ENCODE measurements at regions not wholly inside any gene's neighbourhood (a gene's known extent, or its start where the extent isn't known, plus 50 kb on each side); places are given as distances from the start of the nearest gene placed in this dataset.

DNA sequence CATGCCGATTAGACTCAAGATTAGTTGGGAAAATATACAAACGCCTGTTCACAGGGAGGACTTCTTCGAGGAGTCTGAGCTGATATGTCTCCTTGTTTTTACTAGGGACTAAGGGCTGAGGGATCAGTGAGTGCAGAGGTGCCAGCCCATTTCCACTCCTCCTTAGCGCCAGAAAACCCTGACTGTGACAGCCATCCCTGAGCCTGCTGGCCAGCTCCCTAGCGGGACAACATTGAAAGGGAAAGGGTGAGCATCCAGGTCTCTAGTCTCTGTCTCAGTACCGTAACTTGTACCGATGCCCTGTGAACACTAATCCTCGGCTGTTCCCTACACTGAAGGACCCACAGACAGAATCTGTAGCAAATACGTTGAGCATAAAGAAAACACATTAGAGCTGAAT lies 243.4 kb downstream of the WNT5A start:
- TF ChIP-seq CTCF (IDR thresholded peaks at IDR 0.05; ENCODE audit: low read length) (no peak), EZH2 (optimal IDR thresholded peaks at IDR 0.05; ENCODE audit: low read depth, low read length) (no peak)
